Kidney (tissue), 13 donors: ENCODE measurements at regions not wholly inside any gene's neighbourhood (a gene's known extent, or its start where the extent isn't known, plus 50 kb on each side); places are given as distances from the start of the nearest gene placed in this dataset.

Experiments
- DNase-seq, 5 donors: peaks; one replicate each; pipeline ENCODE4 v3.0.0-alpha.2; 2013 to 2020
- FAIRE-seq: peaks from 2 replicates; lab custom pipeline; 2012; peaks lifted over from hg19 to GRCh38; lab: Jason Lieb, UNC
- H3K27ac ChIP-seq, 2 donors: one replicate each; pipeline ENCODE4 v1.7.0; 2013; ENCODE audit warnings: low read depth in 2 of 2, low read length in 2 of 2, inconsistent platforms in 1 of 2
- H3K27me3 ChIP-seq: one replicate; pipeline ENCODE4 v1.7.1; 2013; ENCODE audit warnings: low read length, inconsistent platforms; ENCODE audit not compliant: control insufficient read depth, insufficient read depth
- H3K36me3 ChIP-seq, 3 donors: one replicate each; pipeline versions ENCODE4 v1.7.0 to v1.7.1; 2013; ENCODE audit warnings: low read length in 3 of 3, control low read depth in 1 of 3, inconsistent platforms in 1 of 3; ENCODE audit not compliant: insufficient read depth in 3 of 3, control insufficient read depth in 2 of 3
- H3K4me1 ChIP-seq, 3 donors: one replicate each; pipeline versions ENCODE4 v1.7.0 to v1.7.1; 2013; ENCODE audit warnings: low read length in 3 of 3, inconsistent platforms in 1 of 3, low read depth in 1 of 3; ENCODE audit not compliant: control insufficient read depth in 2 of 3, insufficient read depth in 2 of 3
- H3K4me3 ChIP-seq, 3 donors: one replicate each; pipeline versions ENCODE4 v1.7.0 to v1.8.1; 2013; ENCODE audit warnings: low read length in 3 of 3, control low read depth in 1 of 3, inconsistent platforms in 1 of 3
- H3K9ac ChIP-seq, 3 donors: one replicate each; pipeline versions ENCODE4 v1.7.0 to v1.7.1; 2013; ENCODE audit warnings: low read length in 3 of 3, control low read depth in 1 of 3, inconsistent platforms in 1 of 3
- H3K9me3 ChIP-seq, 3 donors: one replicate each; pipeline versions ENCODE4 v1.7.0 to v1.7.1; 2013; ENCODE audit warnings: low read length in 3 of 3, control low read depth in 1 of 3, inconsistent platforms in 1 of 3; ENCODE audit not compliant: control insufficient read depth in 2 of 3, insufficient read depth in 1 of 3
- CTCF ChIP-seq: IDR thresholded peaks from 3 replicates; pipeline ENCODE4 v1.5.1; 2012; ENCODE audit warnings: mild to moderate bottlenecking, moderate library complexity, borderline replicate concordance; ENCODE audit not compliant: insufficient read depth; ENCODE audit errors: extremely low read depth
- intact Hi-C: fragments of 100-400 bp; cut with DNase I; formaldehyde crosslinking; loops from one replicate; pipeline ENCODE4 v1.11.1; 2022
- donor health status: control.
- donor health status: control.
- donor health status: control.
- donor health status: control.
- donor health status: control.
- donor health status: DM: yes; HTN: yes; CAD: no.
- donor health status: Normal renal cell carcinoma (clear cell type).

DNA sequence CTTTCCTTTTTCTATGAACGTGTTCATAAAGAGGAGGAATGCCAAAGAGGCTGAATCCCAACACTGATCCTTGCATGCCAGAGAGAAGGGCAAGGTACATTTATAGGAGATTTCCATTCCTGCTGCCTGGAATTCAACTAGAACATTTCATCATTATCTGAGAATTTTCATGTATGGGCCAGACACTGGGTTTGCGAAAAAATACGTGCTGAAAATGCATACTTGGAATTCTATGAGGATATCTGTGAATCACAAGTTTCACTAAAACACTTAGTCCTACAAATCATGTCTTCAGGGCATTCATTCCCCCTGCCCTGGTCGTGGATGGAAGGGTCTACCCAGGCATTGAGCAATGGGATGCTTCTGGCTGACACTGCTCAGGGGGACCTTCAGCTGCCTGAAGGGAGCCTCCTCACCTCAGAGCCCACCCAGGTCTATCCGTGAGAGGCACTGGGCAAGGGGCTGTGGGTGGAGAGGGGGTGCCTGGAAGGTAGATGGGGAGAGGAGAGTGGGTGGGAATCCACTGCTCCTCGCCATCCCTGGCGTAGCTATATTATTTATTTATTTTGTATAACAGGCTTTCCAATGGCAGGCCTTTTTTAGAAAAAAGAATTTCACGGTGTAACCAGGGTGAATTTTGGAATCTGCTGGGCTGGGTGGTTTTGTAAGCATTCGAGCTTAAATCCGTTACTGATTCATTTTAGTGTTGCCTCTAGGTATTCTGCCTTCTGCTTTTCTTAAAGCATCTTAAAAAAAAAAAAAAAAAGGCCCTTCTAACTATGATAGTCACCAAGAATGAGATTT, 560.6 kb upstream of the ID2 start:
- no peaks in the 10 kb centered on the region for H3K9me3 ChIP-seq
- no peak overlapping the region for H3K9ac ChIP-seq
- FAIRE-seq (no peak), DNase-seq (no peak)
- no peaks in the 10 kb centered on the region for H3K27me3 ChIP-seq
- H3K27ac ChIP-seq, result no peak overlapping the region
- TF ChIP-seq CTCF, result no peak
- no peak overlapping the region for H3K4me3 ChIP-seq
- peaks cover 3 to 11% (median 10%) of the 10 kb centered on the region in 3 donors for H3K4me1 ChIP-seq
- H3K36me3 ChIP-seq, result no peaks in the 10 kb centered on the region
- intact Hi-C loops, result no loop called here

GRCh38 chr2:8121826-8122513, 559.9 kb upstream of the ID2 start:
- no peak for TF ChIP-seq CTCF
- Histone ChIP-seq H3K27me3 (no peaks in the 10 kb centered on the region), H3K27ac (no peak overlapping the region), H3K4me1 (peaks cover 3 to 11% (median 10%) of the 10 kb centered on the region in 3 donors), H3K9me3 (no peaks in the 10 kb centered on the region), H3K4me3 (no peak overlapping the region), H3K36me3 (no peaks in the 10 kb centered on the region), H3K9ac (no peak overlapping the region)
- intact Hi-C loops, result no loop called here
- FAIRE-seq (no peak), DNase-seq (no peak)

GRCh38 chr2:8122520-8122919, 559.3 kb upstream of the ID2 start:
- Histone ChIP-seq H3K4me1 (peaks cover 3 to 11% (median 10%) of the 10 kb centered on the region in 3 donors), H3K9me3 (no peaks in the 10 kb centered on the region), H3K36me3 (no peaks in the 10 kb centered on the region), H3K27ac (no peak overlapping the region), H3K9ac (no peak overlapping the region), H3K27me3 (no peaks in the 10 kb centered on the region), H3K4me3 (no peak overlapping the region)
- FAIRE-seq (no peak), DNase-seq (no peak)
- intact Hi-C loops, result no loop called here
- TF ChIP-seq CTCF, result no peak
